ENCODE measurements at regions not wholly inside any gene's neighbourhood (a gene's known extent, or its start where the extent isn't known, plus 50 kb on each side); places are given as distances from the start of the nearest gene placed in this dataset.

GRCh38 chr15:95988574-95988887, 342.0 kb upstream of the NR2F2 start:
- TF ChIP-seq POLR2A (IDR thresholded peaks at IDR 0.05): no peak
- TF ChIP-seq CTCF (IDR thresholded peaks at IDR 0.05): no peak
